ENCODE measurements at regions not wholly inside any gene's neighbourhood (a gene's known extent, or its start where the extent isn't known, plus 50 kb on each side); places are given as distances from the start of the nearest gene placed in this dataset.
"Not testable (repeated sequence)": the region's sequence is repeated elsewhere in the genome, so short reads cannot be mapped to it uniquely, and the experiment has no call there.

DNA sequence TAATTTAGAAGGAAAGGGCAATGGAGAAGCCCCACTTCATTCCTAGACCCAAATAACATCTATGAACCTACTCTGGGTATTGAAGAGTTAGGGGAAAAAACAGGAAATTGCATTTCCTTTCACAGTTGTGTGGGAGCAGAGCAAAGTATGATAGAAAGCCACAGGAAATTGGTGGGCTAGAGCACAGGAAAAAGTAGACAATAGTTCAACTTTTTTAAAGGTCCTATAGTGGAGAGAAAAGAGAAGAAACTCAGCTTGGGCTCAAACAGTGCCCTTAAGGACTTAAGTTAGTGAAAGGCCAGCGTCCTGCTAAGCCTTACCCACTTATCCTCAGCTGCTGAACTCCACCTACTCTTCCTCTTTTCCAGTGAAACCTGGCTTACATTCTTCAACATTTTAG lies 258.1 kb downstream of the DPY19L2 start:
- no peak for DNase-seq (ENCODE audit: low read depth)

DNA sequence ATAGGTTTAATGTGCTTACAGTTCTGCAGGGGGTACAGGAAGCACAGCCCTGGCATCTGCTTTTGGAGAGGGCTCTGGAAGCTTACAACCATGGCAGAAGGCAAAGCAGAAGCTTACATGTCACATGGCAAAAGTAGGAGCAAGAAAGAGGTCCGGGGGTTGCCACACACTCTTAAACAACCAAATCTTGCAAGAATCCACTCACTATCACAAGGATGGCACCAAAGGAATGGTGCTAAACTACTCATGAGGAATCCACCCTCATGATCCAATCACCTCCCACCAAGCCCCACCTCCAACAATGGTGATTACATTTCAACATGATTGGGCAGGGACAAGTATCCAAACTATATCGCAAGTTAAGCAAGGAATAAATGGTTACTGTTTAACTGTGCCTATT lies 255.8 kb upstream of the AVPR1A start:
- DNase-seq (ENCODE audit: low read depth): no peak

DNA sequence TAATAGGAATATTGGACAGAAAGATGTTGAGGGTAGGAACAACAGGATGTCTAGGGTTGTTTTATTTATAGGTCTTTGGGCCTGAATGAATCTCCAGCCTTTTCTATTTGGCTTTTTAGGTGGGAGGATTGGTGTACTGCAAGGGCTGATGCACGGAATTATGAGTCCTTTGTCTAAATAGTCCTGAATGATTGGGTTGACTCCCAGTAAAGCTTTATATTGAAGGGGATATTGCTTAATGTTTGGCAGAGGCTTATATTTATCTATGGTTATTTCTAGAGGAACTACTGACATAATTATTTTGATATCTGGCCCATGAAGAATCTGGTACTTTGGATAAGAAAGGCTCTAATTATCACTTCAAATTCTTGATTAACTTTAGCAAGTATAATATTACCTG lies 253.6 kb upstream of the AVPR1A start:
- no peak for DNase-seq (ENCODE audit: low read depth)

DNA sequence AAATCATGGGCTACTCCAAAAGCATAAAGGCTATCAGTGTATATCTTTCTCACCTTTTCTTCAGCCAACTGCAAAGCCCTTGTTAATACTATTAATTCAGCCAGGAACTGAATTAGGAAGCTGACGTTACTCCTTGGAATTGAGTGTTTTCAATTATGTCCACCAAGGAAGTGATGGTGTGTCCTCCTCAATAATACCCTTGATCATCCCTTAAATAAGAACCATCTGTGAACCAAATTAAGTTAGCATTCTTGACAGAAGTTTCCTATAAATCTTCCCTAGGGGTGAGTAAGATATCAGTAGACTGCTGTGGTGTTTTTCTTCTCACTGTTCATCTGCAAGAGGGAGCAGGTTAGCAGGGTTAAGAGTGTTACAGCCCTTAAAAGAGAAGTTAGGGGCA lies 252.3 kb upstream of the AVPR1A start:
- DNase-seq (ENCODE audit: low read depth): no peak

DNA sequence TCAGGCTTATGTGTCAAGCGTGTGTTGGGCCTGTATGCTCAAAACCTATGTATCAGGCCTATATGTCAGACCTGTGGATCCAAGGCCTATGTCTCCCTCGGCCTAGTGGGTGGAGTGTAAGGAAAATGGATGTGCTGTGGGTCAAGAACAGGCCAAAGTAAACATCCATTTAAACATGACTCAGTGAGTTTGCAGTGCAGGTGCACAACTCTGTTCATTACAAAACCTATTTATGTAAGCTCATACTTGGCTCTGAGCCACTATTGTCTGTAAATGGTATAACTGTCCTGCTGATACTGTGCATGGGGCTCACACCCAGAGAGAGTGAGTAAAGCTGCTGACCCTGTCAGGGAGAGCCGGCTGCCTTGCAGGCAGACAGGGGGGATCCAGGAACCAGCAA lies 249.7 kb upstream of the AVPR1A start:
- peak; percentile 95 for DNase-seq (ENCODE audit: low read depth)

DNA sequence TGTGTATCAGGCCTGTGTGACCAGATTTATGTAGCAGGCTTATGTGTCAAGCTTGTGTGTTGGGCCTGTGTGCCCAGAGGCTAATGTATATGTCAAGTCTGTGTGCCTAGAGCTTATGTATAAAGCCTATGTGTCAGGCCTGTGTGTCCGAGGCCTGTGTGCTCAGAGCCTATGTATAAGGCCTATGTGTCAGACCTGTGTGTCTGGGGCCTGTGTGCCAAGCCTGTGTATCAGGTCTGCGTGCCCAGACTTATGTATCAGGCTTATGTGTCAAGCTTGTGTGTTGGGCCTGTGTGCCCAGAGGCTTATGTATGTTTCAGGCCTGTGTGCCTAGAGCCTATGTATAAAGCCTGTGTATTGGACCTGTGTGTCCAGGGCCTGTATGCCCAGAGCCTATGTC lies 249.3 kb upstream of the AVPR1A start:
- DNase-seq (ENCODE audit: low read depth): no peak

DNA sequence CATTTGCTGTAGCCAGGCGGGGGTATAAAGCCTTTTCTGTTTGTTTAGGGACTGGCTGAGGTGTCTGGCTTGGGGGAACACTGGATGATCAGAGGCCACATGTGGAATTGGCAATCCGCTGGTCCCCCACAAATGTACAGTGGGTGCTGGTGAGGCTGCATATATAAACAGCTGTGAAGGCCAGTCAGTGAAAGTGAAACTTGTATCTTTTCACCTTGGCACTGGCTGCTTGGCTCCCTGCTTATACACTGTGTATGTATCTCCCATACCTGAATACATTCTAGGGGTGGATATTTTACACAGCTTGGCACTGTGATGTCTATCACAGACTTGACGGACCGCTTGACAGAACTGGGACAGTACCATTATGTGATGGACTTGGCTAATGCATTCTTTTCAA lies 246.8 kb upstream of the AVPR1A start:
- DNase-seq (ENCODE audit: low read depth): no peak

- no peak for DNase-seq (ENCODE audit: low read depth)
Measured at GRCh38 chr12:63396135-63396534, 245.1 kb upstream of the AVPR1A start.

- peak; percentile 75 for DNase-seq (ENCODE audit: low read depth)
Measured at GRCh38 chr12:63394983-63395382, 244.0 kb upstream of the AVPR1A start.

GRCh38 chr12:63394349-63394748 lies 243.3 kb upstream of the AVPR1A start:
- no peak for DNase-seq (ENCODE audit: low read depth)

GRCh38 chr12:63389211-63389610 lies 238.2 kb upstream of the AVPR1A start:
- no peak for DNase-seq (ENCODE audit: low read depth)

GRCh38 chr12:63387771-63388170 lies 236.8 kb upstream of the AVPR1A start:
- peak; percentile 80 for DNase-seq (ENCODE audit: low read depth)

- no peak for DNase-seq (ENCODE audit: low read depth)
Measured at GRCh38 chr12:63382930-63383329, 231.9 kb upstream of the AVPR1A start.

DNA sequence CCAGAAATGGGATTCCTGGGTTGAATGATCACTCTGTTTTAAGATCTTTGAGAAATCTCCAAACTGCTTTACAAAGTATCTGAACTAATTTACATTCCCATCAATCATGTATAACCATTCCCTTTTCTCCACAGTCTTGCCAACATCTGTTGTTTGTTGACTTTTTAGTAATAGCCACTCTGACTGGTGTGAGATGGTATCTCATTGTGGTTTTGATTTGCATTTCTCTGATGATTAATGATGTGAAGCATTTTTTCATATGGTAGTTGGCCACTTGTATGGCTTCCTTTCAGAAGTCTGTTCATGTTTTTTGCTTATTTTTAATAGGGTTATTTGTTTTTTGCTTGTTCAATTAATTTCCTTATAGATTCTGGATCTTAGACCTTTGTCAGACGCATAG lies 211.8 kb upstream of the AVPR1A start:
- peak; percentile 77 for DNase-seq (ENCODE audit: low read depth)

- no peak for DNase-seq (ENCODE audit: low read depth)
Measured at GRCh38 chr12:63362166-63362565, 211.2 kb upstream of the AVPR1A start.

GRCh38 chr12:63354969-63355368 lies 204.0 kb upstream of the AVPR1A start:
- DNase-seq (ENCODE audit: low read depth): peak; percentile 66

DNA sequence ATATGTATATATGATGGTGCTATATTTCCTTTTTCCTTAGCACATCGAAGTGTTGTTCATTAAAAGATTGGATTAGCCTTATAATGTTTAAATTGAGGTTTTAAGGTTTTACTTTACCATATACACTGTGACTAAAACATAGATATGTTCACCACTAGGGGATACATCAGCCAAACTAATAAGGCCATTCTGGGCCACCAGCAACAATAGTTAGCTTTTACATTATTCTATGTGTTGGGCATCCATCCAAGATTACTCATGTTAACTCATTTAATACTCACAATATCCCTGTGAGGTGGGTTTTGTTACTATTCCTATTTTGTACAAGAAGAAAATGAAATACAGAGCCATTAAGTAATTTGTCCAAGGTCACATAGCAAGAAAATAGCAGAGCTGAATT lies 202.6 kb upstream of the AVPR1A start:
- DNase-seq (ENCODE audit: low read depth): peak; percentile 49

DNA sequence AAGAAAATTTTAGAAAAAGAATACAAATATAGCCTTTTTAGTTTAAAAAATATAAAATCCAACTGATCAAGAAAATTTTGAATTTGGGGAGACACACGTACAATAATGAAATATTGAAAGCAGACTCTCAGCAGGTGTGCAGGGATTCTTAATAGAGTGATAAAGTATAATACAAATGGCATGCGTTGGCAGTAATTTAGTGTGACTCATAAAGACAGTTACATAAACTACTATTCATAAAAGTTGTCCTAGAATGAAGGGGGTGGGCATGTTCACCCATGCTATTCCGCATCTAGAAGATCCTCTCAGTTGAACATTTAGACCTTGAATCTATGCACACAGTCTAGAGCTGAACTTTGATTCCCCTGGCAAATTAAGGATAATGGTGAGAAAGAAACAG lies 200.4 kb upstream of the AVPR1A start:
- no peak for DNase-seq (ENCODE audit: low read depth)

- no peak for DNase-seq (ENCODE audit: low read depth)
Measured at GRCh38 chr12:63348556-63348955, 197.6 kb upstream of the AVPR1A start.

- DNase-seq (ENCODE audit: low read depth): not testable (repeated sequence)
Measured at GRCh38 chr12:63337158-63337557, 186.2 kb upstream of the AVPR1A start.

DNA sequence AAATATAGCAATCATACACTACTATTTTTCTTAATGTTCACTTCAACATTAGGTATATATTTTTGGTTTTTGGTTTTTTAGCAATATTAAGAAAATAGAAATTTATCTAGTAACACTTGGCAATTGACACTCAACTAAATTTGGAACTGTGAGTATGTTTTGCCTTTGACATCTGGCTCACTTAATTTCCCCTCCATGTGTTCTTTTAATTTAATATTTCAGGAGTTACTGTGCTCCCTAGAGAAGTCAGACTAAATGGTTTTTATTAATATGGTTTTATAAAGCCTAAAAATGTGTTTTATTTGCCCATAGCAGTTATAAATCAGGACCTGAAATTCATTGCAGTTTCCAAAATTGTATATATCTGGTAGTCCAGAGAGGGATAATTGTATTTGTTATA lies 175.3 kb upstream of the AVPR1A start:
- no peak for DNase-seq (ENCODE audit: low read depth)

DNA sequence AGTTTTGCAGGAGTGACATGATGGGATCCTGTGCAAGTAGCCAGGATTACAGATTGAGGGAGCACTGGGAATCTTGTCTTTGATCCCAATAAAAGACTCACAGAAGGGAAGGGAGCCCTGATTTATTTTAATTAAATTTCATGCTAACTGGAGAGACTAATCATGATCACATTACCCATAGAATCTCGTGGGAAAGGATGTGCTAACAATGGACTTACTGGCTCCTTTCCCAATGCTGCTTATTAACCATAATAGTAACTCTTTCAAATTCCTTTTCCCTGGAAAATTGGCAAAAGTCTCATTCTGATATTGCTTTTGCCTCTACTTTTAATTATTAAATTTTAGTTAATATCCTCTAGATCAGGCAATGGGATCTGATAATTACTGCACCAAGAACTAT lies 174.8 kb upstream of the AVPR1A start:
- DNase-seq (ENCODE audit: low read depth): no peak

DNA sequence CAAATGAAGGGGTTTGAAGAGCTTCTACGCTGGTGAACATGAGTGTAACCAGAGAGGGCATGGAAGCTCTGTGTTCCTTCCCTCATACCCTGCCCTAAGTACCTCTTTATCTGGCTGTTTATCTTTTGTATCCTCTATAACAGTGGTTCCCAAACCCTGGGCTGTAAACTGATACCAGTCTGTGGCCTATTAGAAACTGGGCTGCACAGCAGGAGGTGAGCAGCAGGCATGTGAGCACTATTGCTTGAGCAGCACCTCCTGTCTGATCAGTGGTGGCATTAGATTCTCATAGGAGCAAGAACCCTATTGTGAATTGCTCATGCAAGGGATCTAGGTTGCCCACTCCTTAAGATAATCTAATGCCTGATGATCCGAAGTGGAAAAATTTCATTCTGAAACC lies 172.9 kb upstream of the AVPR1A start:
- no peak for DNase-seq (ENCODE audit: low read depth)

GRCh38 chr12:63321373-63321772 lies 170.4 kb upstream of the AVPR1A start:
- DNase-seq (ENCODE audit: low read depth): no peak
